GM12873 (cell line): ENCODE measurements at regions not wholly inside any gene's neighbourhood (a gene's known extent, or its start where the extent isn't known, plus 50 kb on each side); places are given as distances from the start of the nearest gene placed in this dataset.

Source experiments
- CTCF ChIP-seq: IDR thresholded peaks from 2 replicates; pipeline ENCODE4 v1.5.1; 2012; ENCODE audit warnings: low read depth, mild to moderate bottlenecking, moderate library complexity, low read length, control low read depth; ENCODE audit not compliant: insufficient read depth; ENCODE audit errors: missing control alignments

DNA sequence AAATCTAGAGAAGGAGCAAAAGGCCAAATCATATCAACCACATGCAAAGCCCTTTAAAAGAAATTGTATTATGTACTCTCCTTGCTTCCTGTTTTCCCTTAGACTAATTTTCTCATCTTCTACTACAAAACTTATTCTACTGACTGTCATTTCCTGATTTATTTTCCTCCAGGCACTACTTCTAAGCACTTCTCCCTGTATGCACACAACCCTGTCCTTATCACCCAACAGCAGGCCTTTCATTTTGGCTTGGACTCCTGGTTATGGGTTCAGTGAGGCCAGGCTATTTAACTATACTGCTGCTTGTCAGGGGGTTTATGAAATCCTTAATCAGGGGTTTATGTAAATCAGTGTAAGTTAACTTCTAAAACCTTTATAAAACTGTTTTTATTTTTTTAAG, 205.1 kb upstream of the FAM98A start:
- TF ChIP-seq CTCF: no peak

DNA sequence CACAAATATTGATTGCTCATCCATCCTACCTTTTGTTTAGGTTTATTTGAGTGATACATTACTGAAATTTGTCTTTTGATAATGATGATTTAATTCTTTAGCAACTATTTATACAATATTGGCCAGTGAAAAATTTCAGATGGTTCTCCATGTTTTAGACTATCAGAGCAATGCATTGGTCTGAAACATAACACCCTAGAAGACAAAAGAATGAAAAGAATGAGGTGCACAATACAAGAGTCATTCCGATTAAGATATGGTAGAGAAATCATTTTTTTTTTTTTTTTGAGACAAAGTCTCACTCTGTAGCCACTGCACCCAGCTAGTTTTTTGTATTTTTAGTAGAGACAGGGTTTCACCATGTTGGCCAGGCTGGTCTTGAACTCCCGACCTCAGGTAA, 197.4 kb upstream of the FAM98A start:
- TF ChIP-seq CTCF: no peak

DNA sequence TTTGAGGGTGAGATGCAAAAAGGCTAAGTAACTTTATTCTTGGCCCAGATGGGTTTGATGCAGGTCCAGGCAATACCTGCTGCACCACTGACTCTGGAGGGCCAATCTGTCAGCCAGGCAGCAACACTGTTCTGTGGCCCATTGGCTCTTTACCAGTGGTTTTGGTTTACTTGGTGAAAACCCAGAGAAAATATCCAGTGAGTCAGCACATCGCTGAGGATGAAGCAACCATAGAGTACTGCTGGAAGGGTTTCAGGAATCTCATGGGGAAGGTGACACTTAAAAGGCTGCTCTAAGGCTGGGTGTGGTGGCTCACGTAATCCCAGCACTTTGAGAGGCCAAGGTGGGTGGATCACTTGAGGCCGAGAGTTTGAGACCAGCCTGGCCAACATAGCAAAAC, 192.5 kb upstream of the FAM98A start:
- no peak for TF ChIP-seq CTCF

DNA sequence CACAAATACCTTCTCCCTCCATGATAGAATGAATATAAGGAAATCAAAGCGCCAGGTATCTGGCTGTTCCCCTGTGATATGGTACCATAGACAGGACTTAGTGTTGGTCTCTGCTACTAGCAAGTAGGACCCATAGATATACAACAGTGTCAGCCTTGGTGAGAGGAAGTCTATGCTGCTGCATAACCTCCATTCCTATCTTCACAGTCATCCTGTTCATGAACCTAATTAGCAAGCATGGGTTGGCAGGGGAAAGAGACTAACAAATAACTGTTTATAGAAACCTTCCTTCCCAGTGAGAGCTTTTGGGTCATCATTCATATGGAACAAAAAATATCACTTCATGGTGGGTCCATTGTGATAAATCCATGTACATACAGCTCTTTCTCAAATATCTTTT, 188.9 kb upstream of the FAM98A start:
- TF ChIP-seq CTCF: no peak

DNA sequence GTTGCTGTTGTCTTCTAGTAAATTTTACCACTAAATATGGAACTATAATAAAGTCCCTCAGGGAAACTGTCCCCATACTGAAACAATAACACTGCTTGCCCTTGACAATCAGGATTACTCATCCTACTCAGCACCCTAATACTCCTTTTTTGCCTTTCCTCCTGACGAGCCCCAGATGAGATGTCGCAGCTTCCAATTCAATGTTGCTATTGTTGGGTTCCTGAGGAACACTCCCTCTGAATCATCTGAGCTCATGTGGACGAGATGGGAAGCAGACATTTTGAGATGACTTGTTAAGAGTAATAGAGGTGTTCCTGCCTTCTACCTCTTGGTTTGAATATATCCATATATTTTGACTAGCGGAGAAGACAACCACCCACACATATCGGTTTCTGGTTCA, 187.8 kb upstream of the FAM98A start:
- TF ChIP-seq CTCF: no peak

- TF ChIP-seq CTCF: no peak
Measured at GRCh38 chr2:33785201-33786106, 186.4 kb upstream of the FAM98A start.

DNA sequence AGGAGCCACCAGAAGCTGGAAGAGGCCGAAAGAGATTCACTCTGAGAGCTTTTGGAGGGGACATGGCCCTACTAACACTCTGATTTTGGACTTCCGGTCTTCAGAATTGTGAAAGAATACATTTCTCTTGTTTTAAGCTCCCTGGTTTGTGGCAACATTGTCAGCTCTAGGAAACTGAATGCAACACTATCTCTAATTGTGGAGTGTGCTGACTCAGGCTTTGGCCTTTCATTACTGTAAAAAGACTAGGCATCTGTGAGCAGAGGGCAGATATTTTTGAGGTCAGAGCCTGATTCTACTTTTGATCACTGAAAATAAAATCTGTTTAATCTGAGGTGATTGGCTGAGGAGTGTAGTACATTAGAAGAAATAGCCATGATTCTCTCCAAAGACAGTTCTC, 185.4 kb upstream of the FAM98A start:
- no peak for TF ChIP-seq CTCF
